B cell (primary cell): ENCODE measurements at regions not wholly inside any gene's neighbourhood (a gene's known extent, or its start where the extent isn't known, plus 50 kb on each side); places are given as distances from the start of the nearest gene placed in this dataset.

Experiments
- ATAC-seq: fragments of 200-7000 bp; cut with Tn5 transposase; one replicate; pipeline ENCODE4 v1.10.0; 2021; ENCODE audit warnings: low read depth, mild to moderate bottlenecking, moderate number of reproducible peaks, moderate library complexity
- CTCF ChIA-PET: fragments of 350-600 bp; sonication (Branson Sonifier 250); formaldehyde crosslinking; loops from one replicate; lab custom pipeline; 2021; ENCODE audit warnings: antibody characterized with exemption, inconsistent platforms; lab: Charles Lee
- POLR2A ChIA-PET: fragments of 350-600 bp; sonication (Branson Sonifier 250); formaldehyde crosslinking; loops from one replicate; lab custom pipeline; 2021; ENCODE audit warnings: antibody characterized with exemption; lab: Charles Lee
- DNase-seq: peaks from one replicate; pipeline ENCODE4 v3.0.0; 2013
- H2AFZ ChIP-seq: 2 replicates; pipeline ENCODE4 v1.6.1; 2012; ENCODE audit warnings: mild to moderate bottlenecking, low read depth, low read length; ENCODE audit not compliant: insufficient read depth, poor library complexity, severe bottlenecking
- H3K27ac ChIP-seq, 2 donors: 1 replicate in 1 of 2; 2 replicates in 1 of 2; pipeline ENCODE4 v1.5.1; 2012 to 2013; ENCODE audit warnings: low read length in 2 of 2, mild to moderate bottlenecking in 2 of 2, moderate library complexity in 1 of 2
- H3K27me3 ChIP-seq, 4 experiments: fragments of 200-600 bp in 1 of 4; sonication (generic) in 1 of 4; replicated peaks in 1 of 4; 1 replicate in 2 of 4; 2 replicates in 2 of 4; pipeline versions ENCODE4 v1.6.1 to v1.7.0; 2013 to 2016; ENCODE audit warnings: low read length in 3 of 4, mild to moderate bottlenecking in 2 of 4, mixed read lengths in 1 of 4, moderate library complexity in 1 of 4; ENCODE audit not compliant: insufficient read depth in 4 of 4, control insufficient read depth in 3 of 4; ENCODE audit errors: control extremely low read depth in 1 of 4
- H3K36me3 ChIP-seq, 2 experiments: replicated peaks in 1 of 2; 1 replicate in 1 of 2; 2 replicates in 1 of 2; pipeline versions ENCODE4 v1.6.1 to v1.7.1; 2013; ENCODE audit warnings: low read length in 1 of 2; ENCODE audit not compliant: insufficient read depth in 2 of 2, control insufficient read depth in 1 of 2; ENCODE audit errors: control extremely low read depth in 1 of 2, extremely low read depth in 1 of 2
- H3K4me1 ChIP-seq, 2 donors: fragments of 200-600 bp in 1 of 2; sonication (generic) in 1 of 2; 1 replicate in 1 of 2; 2 replicates in 1 of 2; pipeline versions ENCODE4 v1.5.1 to v1.6.1; 2013 to 2017; ENCODE audit warnings: low read length in 2 of 2; ENCODE audit not compliant: control insufficient read depth in 2 of 2, insufficient read depth in 2 of 2
- H3K4me2 ChIP-seq: replicated peaks from 2 replicates; pipeline ENCODE3; 2012; ENCODE audit warnings: mild to moderate bottlenecking, low read depth, low read length; ENCODE audit not compliant: poor library complexity, severe bottlenecking
- H3K4me3 ChIP-seq, 5 experiments: fragments of 200-600 bp in 1 of 5; sonication (generic) in 1 of 5; 1 replicate in 3 of 5; 2 replicates in 2 of 5; pipeline versions ENCODE4 v1.5.1 to v1.7.0; 2011 to 2016; ENCODE audit warnings: low read length in 4 of 5, mild to moderate bottlenecking in 4 of 5, low read depth in 2 of 5, control low read depth in 1 of 5, moderate library complexity in 1 of 5; ENCODE audit not compliant: insufficient read depth in 1 of 5; ENCODE audit errors: control extremely low read depth in 1 of 5, extremely low read depth in 1 of 5
- H3K79me2 ChIP-seq: fragments of 200-600 bp; sonication (generic); one replicate; pipeline ENCODE4 v1.6.0; 2016; ENCODE audit warnings: low read length; ENCODE audit not compliant: control insufficient read depth, insufficient read depth
- H3K9ac ChIP-seq: fragments of 200-600 bp; sonication (generic); 2 replicates; pipeline ENCODE4 v1.6.1; 2017; ENCODE audit warnings: mild to moderate bottlenecking, low read length, moderate library complexity
- H3K9me3 ChIP-seq, 3 donors: one replicate each; pipeline versions ENCODE4 v1.6.1 to v1.7.1; 2013; ENCODE audit warnings: low read length in 2 of 3; ENCODE audit not compliant: control insufficient read depth in 2 of 3, insufficient read depth in 1 of 3; ENCODE audit errors: control extremely low read depth in 1 of 3
- H4K20me1 ChIP-seq: 2 replicates; pipeline ENCODE4 v1.6.0; 2012; ENCODE audit warnings: mild to moderate bottlenecking, low read length; ENCODE audit not compliant: insufficient read depth, control insufficient read depth, poor library complexity, severe bottlenecking
- H3K27ac Mint-ChIP-seq: one replicate; pipeline ENCODE4 v1.8.0; 2021; ENCODE audit warnings: mixed read lengths
- H3K27me3 Mint-ChIP-seq: one replicate; pipeline ENCODE4 v1.8.0; 2021; ENCODE audit warnings: mixed read lengths
- H3K4me1 Mint-ChIP-seq: one replicate; pipeline ENCODE4 v1.8.0; 2021; ENCODE audit warnings: mixed read lengths
- H3K4me3 Mint-ChIP-seq: one replicate; pipeline ENCODE4 v1.8.0; 2021; ENCODE audit warnings: mixed read lengths
- H3K9me3 Mint-ChIP-seq: one replicate; pipeline ENCODE4 v1.8.0; 2022; ENCODE audit warnings: mixed read lengths; ENCODE audit not compliant: insufficient read depth
- CTCF ChIP-seq: fragments of 200-600 bp; IDR thresholded peaks from one replicate; pipeline ENCODE4 v1.8.0; 2022; ENCODE audit warnings: antibody characterized with exemption, mild to moderate bottlenecking
- EZH2 ChIP-seq: IDR thresholded peaks from 2 replicates; pipeline ENCODE4 v1.6.1; 2012; ENCODE audit warnings: borderline replicate concordance, low read depth, mild to moderate bottlenecking, moderate library complexity, low read length; ENCODE audit not compliant: insufficient read depth, poor library complexity, severe bottlenecking
- WGBS: methylation state at CpG from one replicate; pipeline ENCODE4 v1.1.5; 2013; ENCODE audit warnings: missing lambda C conversion rate; ENCODE audit not compliant: insufficient coverage; 5-methylcytosine and 5-hydroxymethylcytosine counted together
- intact Hi-C: fragments of 100-400 bp; cut with micrococcal nuclease; formaldehyde crosslinking; loops from one replicate; pipeline ENCODE4 v1.10.0; 2022

- Mint-ChIP-seq H3K9me3 (peaks cover 7% of the 10 kb centered on the region), H3K27ac (no peak overlapping the region), H3K27me3 (no peaks in the 10 kb centered on the region), H3K4me1 (no peaks in the 10 kb centered on the region), H3K4me3 (no peak overlapping the region)
- Histone ChIP-seq H2AFZ (no peak overlapping the region), H3K9me3 (peaks cover 0 to 5% (median 0%) of the 10 kb centered on the region in 3 donors), H3K27ac (no peak overlapping the region), H3K36me3 (no peaks in the 10 kb centered on the region), H3K4me2 (no peak overlapping the region), H3K79me2 (no peaks in the 10 kb centered on the region), H3K9ac (no peak overlapping the region), H4K20me1 (no peaks in the 10 kb centered on the region), H3K4me3 (no peak overlapping the region), H3K27me3 (no peaks in the 10 kb centered on the region), H3K4me1 (no peaks in the 10 kb centered on the region)
- CTCF ChIA-PET, result no interaction called here
- ATAC-seq (no peak), DNase-seq (no peak)
- intact Hi-C loops, result no loop called here
- TF ChIP-seq EZH2 (no peak), CTCF (no peak)
- POLR2A ChIA-PET, result no interaction called here
Observed at GRCh38 chr2:188077757-188078156, 213.9 kb upstream of the GULP1 start.

DNA sequence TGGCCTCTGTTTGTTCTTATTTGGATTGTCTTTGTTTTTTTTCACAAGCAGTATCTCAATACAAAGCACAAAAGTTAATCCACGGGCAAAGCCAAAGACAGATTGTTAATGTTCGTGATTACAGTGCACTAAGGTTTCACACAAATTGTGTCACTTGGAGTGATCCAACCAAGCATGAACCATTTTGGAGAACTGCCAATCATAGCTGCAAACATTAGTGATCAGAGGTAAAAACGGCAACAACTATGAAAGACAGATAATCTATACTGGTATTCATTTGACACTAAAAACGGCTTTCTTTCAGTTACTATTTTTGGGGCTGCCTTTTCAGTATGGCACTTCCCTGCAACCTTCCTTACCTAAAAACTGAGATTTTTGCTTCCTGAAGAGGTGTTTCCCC is 213.1 kb upstream of the GULP1 start:
- no peak for DNase-seq
- Histone ChIP-seq H3K4me1 (no peaks in the 10 kb centered on the region), H3K27ac (no peak overlapping the region), H3K36me3 (no peaks in the 10 kb centered on the region), H3K27me3 (no peaks in the 10 kb centered on the region), H3K4me2 (no peak overlapping the region), H2AFZ (no peak overlapping the region), H3K9ac (no peak overlapping the region), H3K9me3 (peaks cover 0 to 5% (median 0%) of the 10 kb centered on the region in 3 donors), H3K4me3 (no peak overlapping the region), H4K20me1 (no peaks in the 10 kb centered on the region), H3K79me2 (no peaks in the 10 kb centered on the region)
- POLR2A ChIA-PET, result no interaction called here
- Mint-ChIP-seq H3K4me3 (no peak overlapping the region), H3K27me3 (no peaks in the 10 kb centered on the region), H3K9me3 (peaks cover 6% of the 10 kb centered on the region), H3K27ac (no peak overlapping the region), H3K4me1 (no peaks in the 10 kb centered on the region)
- TF ChIP-seq EZH2 (no peak), CTCF (no peak)
- no CpG with 5 or more reads among the region's 4 CpGs for WGBS
- no peak for ATAC-seq
- intact Hi-C loops, result no loop called here
- CTCF ChIA-PET, result no interaction called here
